K562 (cell line): ENCODE measurements at regions not wholly inside any gene's neighbourhood (a gene's known extent, or its start where the extent isn't known, plus 50 kb on each side); places are given as distances from the start of the nearest gene placed in this dataset.

Experiments used
- ATAC-seq: fragments of 200-7000 bp; cut with Tn5 transposase; 3 replicates; pipeline ENCODE4 v1.9.1; 2020; ENCODE audit warnings: moderate library complexity
- BruUV-seq: library from RNA; stranded (reverse); fragments of 400-500 nt; replicated peaks from 2 replicates; lab custom pipeline; 2021; lab: Mats Ljungman, UMichigan
- CTCF ChIA-PET: fragments of 300-600 bp; formaldehyde crosslinking; extraction: SDS; loops from one replicate; lab custom pipeline; 2021; ENCODE audit warnings: low intra/inter-chr PET ratio; lab: Yijun Ruan, JAX
- POLR2A ChIA-PET: fragments of 300-600, 350-650 bp; sonication (Branson Sonifier 250); formaldehyde crosslinking; extraction: SDS; loops from one replicate; lab custom pipeline; 2021; ENCODE audit warnings: antibody characterized with exemption, inconsistent platforms; lab: Yijun Ruan, JAX
- DNase-seq, 4 experiments: peaks; one replicate each; pipeline versions ENCODE4 v3.0.0 to v3.0.0-alpha.2; 2011 to 2018; ENCODE audit warnings: low spot score in 3 of 4, mixed read lengths in 3 of 4; ENCODE audit errors: extremely low read depth in 1 of 4
- FAIRE-seq: peaks from 2 replicates; lab custom pipeline; 2011; peaks lifted over from hg19 to GRCh38; lab: Jason Lieb, UNC
- H2AFZ ChIP-seq: 2 replicates; pipeline ENCODE4 v1.6.0; 2011; ENCODE audit warnings: low read depth, low read length, control low read depth, inconsistent platforms
- H3K27ac ChIP-seq: fragments of 200-600 bp; 3 replicates; pipeline ENCODE4 v1.8.0; 2011; ENCODE audit warnings: low read depth, mild to moderate bottlenecking, control low read depth, inconsistent platforms, low read length, moderate library complexity, mixed read lengths; ENCODE audit errors: extremely low read depth
- H3K27me3 ChIP-seq, 2 experiments: fragments of 300-600 bp in 1 of 2; 2 replicates in 1 of 2; 3 replicates in 1 of 2; pipeline versions ENCODE4 v1.6.0 to v1.8.0; 2011; ENCODE audit warnings: inconsistent platforms in 2 of 2, low read length in 2 of 2, mild to moderate bottlenecking in 1 of 2, mixed read lengths in 1 of 2, moderate library complexity in 1 of 2; ENCODE audit not compliant: control insufficient read depth in 2 of 2, insufficient read depth in 2 of 2
- H3K36me3 ChIP-seq: fragments of 300-600 bp; 3 replicates; pipeline ENCODE4 v1.8.0; 2011; ENCODE audit warnings: mild to moderate bottlenecking, low read length, inconsistent platforms; ENCODE audit not compliant: control insufficient read depth, insufficient read depth
- H3K4me1 ChIP-seq, 2 experiments: fragments of 200-600 bp in 1 of 2; replicated peaks in 1 of 2; 2 replicates in 1 of 2; 3 replicates in 1 of 2; pipeline versions ENCODE4 v1.5.1 to v1.8.0; 2011; ENCODE audit warnings: inconsistent platforms in 2 of 2, low read length in 2 of 2, mild to moderate bottlenecking in 1 of 2, mixed read lengths in 1 of 2, moderate library complexity in 1 of 2; ENCODE audit not compliant: control insufficient read depth in 2 of 2, insufficient read depth in 2 of 2
- H3K4me2 ChIP-seq: 2 replicates; pipeline ENCODE4 v1.6.1; 2011; ENCODE audit warnings: low read length, control low read depth, inconsistent platforms, mixed read lengths; ENCODE audit not compliant: insufficient read depth
- H3K4me3 ChIP-seq: fragments of 200-600 bp; sonication (generic), shearing (Covaris generic); 2 replicates; pipeline ENCODE4 v1.5.1; 2016; ENCODE audit warnings: control low read depth, inconsistent platforms
- H3K79me2 ChIP-seq: fragments of 200-600 bp; 3 replicates; pipeline ENCODE4 v1.8.0; 2011; ENCODE audit warnings: low read length, inconsistent platforms; ENCODE audit not compliant: control insufficient read depth, insufficient read depth
- H3K9ac ChIP-seq, 2 experiments: 2 replicates each; pipeline versions ENCODE4 v1.6.0 to v1.6.1; 2011; ENCODE audit warnings: low read depth in 2 of 2, low read length in 2 of 2, control low read depth in 1 of 2, inconsistent platforms in 1 of 2, mild to moderate bottlenecking in 1 of 2, mixed read lengths in 1 of 2; ENCODE audit not compliant: insufficient read depth in 1 of 2
- H3K9me1 ChIP-seq: one replicate; pipeline ENCODE4 v1.6.0; 2011; ENCODE audit warnings: inconsistent platforms, mild to moderate bottlenecking, low read length, moderate library complexity; ENCODE audit not compliant: control insufficient read depth, insufficient read depth
- H3K9me3 ChIP-seq: replicated peaks from 2 replicates; pipeline ENCODE4 v1.5.1; 2011; ENCODE audit warnings: low read depth, low read length, inconsistent platforms; ENCODE audit not compliant: control insufficient read depth, insufficient read depth
- H4K20me1 ChIP-seq: replicated peaks from 2 replicates; pipeline ENCODE4 v1.6.1; 2011; ENCODE audit warnings: low read length, inconsistent platforms, mixed read lengths; ENCODE audit not compliant: control insufficient read depth, insufficient read depth
- CBFB ChIP-seq: sonication (generic); formaldehyde crosslinking; IDR thresholded peaks from 2 replicates; pipeline ENCODE4 v1.4.0; 2020; ENCODE audit warnings: mild to moderate bottlenecking, missing genetic modification reagents
- CCNT2 ChIP-seq: IDR thresholded peaks from 2 replicates; pipeline ENCODE4 v1.6.1; 2011; ENCODE audit warnings: borderline replicate concordance, low read depth, mild to moderate bottlenecking, moderate library complexity, mixed read lengths, low read length; ENCODE audit not compliant: insufficient read length; ENCODE audit errors: extremely low read depth
- EP300 ChIP-seq: IDR thresholded peaks from 2 replicates; pipeline ENCODE4 v1.6.1; 2012; ENCODE audit warnings: low read length, improper control_type of control experiment
- KAT2B ChIP-seq: IDR thresholded peaks from one replicate; pipeline ENCODE4 v1.6.1; 2012; ENCODE audit warnings: low read depth, mild to moderate bottlenecking, control low read depth, inconsistent platforms, low read length, moderate library complexity
- MAFK ChIP-seq: IDR thresholded peaks from 2 replicates; pipeline ENCODE4 v1.6.1; 2011; ENCODE audit warnings: low read length, improper control_type of control experiment
- MAZ ChIP-seq, 2 experiments: fragments of 450-650 bp in 1 of 2; sonication (generic) in 1 of 2; formaldehyde crosslinking; IDR thresholded peaks in 1 of 2; conservative IDR thresholded peaks in 1 of 2; 2 replicates each; pipeline versions ENCODE4 v1.4.0 to v1.5.0; 2020; ENCODE audit warnings: mild to moderate bottlenecking in 1 of 2, missing genetic modification reagents in 1 of 2
- MTF1 ChIP-seq: fragments of 250-450 bp; sonication (Bioruptor Pico); IDR thresholded peaks from 2 replicates; pipeline ENCODE4 v1.9.0; 2021; ENCODE audit warnings: moderate library complexity, mild to moderate bottlenecking, inconsistent platforms, borderline replicate concordance
- NFE2L1 ChIP-seq: fragments of 450-650 bp; IDR thresholded peaks from 2 replicates; pipeline ENCODE4 v1.6.1; 2016; ENCODE audit warnings: missing genetic modification characterization, low read depth, mild to moderate bottlenecking, missing compliant biosample characterization, moderate library complexity, borderline replicate concordance
- RAD51 ChIP-seq: fragments of 450-650 bp; IDR thresholded peaks from 2 replicates; pipeline ENCODE4 v1.7.1; 2016; ENCODE audit warnings: low read depth, mild to moderate bottlenecking, borderline replicate concordance
- RBM34 ChIP-seq: fragments of 200-400 bp; formaldehyde crosslinking; IDR thresholded peaks from 2 replicates; pipeline ENCODE4 v1.6.1; 2018; ENCODE audit warnings: low read length, borderline replicate concordance; ENCODE audit not compliant: insufficient read depth
- STAT6 ChIP-seq: sonication (generic); formaldehyde crosslinking; IDR thresholded peaks from 2 replicates; pipeline ENCODE4 v1.8.1; 2023; ENCODE audit warnings: mild to moderate bottlenecking, missing genetic modification reagents
- ZNF316 ChIP-seq: fragments of 450-650 bp; IDR thresholded peaks from 2 replicates; pipeline ENCODE4 v1.6.1; 2016
- WGBS: fragments of 100-300 bp; shearing (Covaris generic); methylation state at CpG from one replicate; pipeline ENCODE4 v1.1.6; 2016; ENCODE audit warnings: low coverage, mixed read lengths; ENCODE audit not compliant: insufficient coverage; ENCODE audit errors: missing lambda C conversion rate; 5-methylcytosine and 5-hydroxymethylcytosine counted together
- in situ Hi-C: fragments of 300-500 bp; cut with MboI; formaldehyde crosslinking; loops from 4 replicates; pipeline ENCODE4 v1.15.0; 2018; ENCODE audit warnings: inconsistent platforms, mixed read lengths
- intact Hi-C: fragments of 100-400 bp; cut with micrococcal nuclease; formaldehyde crosslinking; loops from 2 replicates; pipeline ENCODE4 v1.14.2; 2022

DNA sequence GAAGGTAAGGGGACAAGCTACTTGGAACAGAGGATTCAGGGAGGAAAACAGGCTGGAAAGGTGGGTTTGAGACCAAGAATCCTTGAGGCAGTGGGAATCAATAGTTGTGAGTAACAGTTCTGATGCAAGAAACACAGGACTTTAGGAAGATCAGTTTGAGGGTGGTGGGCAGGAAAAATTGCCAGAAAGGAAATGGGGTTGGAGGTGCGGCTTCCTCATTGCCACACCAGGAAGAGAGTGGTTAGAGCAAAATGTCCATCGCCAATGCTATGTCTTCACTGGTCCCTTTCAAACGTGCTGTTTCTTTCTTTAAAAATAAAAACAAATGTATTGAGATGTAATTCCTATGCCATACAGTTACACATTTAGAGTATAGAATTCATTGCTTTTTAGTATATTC, 57.1 kb upstream of the NOCT start:
- FAIRE-seq (no peak), DNase-seq (no peak), ATAC-seq (no peak)
- Histone ChIP-seq H3K27me3 (peaks cover 4 to 10% of the 10 kb centered on the region in 2 experiments; a peak in 4 of 5 replicates), H2AFZ (no peak overlapping the region), H4K20me1 (no peaks in the 10 kb centered on the region), H3K27ac (no peak overlapping the region), H3K9ac (no peak overlapping the region), H3K4me2 (no peak overlapping the region), H3K36me3 (no peaks in the 10 kb centered on the region), H3K4me3 (no peak overlapping the region), H3K9me3 (no peaks in the 10 kb centered on the region), H3K79me2 (no peaks in the 10 kb centered on the region), H3K9me1 (no peaks in the 10 kb centered on the region), H3K4me1 (no peaks in the 10 kb centered on the region)
- in situ Hi-C loops (no loop called here), intact Hi-C loops (no loop called here)
- POLR2A ChIA-PET, result no interaction called here
- no peak for TF ChIP-seq MAZ (CRISPR knock-in tag; conservative IDR thresholded peaks at IDR 0.05 in 1 of 2, IDR thresholded peaks at IDR 0.05 in 1 of 2)
- no peak for TF ChIP-seq NFE2L1 (tag)
- no peak for TF ChIP-seq RBM34
- no peak for TF ChIP-seq CCNT2
- no peak for TF ChIP-seq RAD51
- CTCF ChIA-PET, result interaction anchor here (0.6 kb wide), 1 partner anchor 1510 kb away, joined by 3 read pairs; no protein-coding TSS in a partner anchor
- no TSS peak for BruUV-seq
- 35% methylated on average over 3 of the region's 3 CpGs for WGBS

DNA sequence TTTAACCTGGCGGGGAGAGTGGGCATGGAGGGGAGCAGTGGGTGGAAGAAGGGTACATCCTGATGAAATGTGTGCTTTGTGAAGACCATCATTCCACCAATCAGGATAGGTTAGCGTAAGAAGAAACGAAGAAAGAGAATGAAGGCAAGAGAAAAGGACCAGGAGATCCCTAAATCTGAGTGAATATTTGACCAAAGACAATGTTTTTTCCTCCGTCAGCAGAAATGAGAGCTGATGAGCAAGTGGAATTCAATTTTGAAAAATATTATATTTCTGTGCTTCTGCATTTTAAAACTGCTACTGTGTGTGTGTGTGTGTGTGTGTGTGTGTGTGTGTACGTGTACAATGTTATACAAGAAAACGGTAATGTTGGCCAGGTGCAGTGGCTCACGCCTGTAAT, 58.3 kb upstream of the NOCT start:
- in situ Hi-C loops (no loop called here), intact Hi-C loops (no loop called here)
- Histone ChIP-seq H3K9ac (no peak overlapping the region), H2AFZ (no peak overlapping the region), H3K9me1 (no peaks in the 10 kb centered on the region), H3K27me3 (peaks cover 4 to 10% of the 10 kb centered on the region in 2 experiments; a peak in 4 of 5 replicates), H4K20me1 (no peaks in the 10 kb centered on the region), H3K36me3 (no peaks in the 10 kb centered on the region), H3K4me2 (no peak overlapping the region), H3K4me3 (no peak overlapping the region), H3K79me2 (no peaks in the 10 kb centered on the region), H3K27ac (no peak overlapping the region), H3K4me1 (no peaks in the 10 kb centered on the region), H3K9me3 (no peaks in the 10 kb centered on the region)
- no peak for DNase-seq
- WGBS, result 20% methylated on average over 7 of the region's 7 CpGs
- no peak for ATAC-seq
- CTCF ChIA-PET, result no interaction called here
- no TSS peak for BruUV-seq
- no peak for FAIRE-seq
- POLR2A ChIA-PET, result interaction anchor here (0.6 to 0.7 kb wide), 2 partner anchors 9 to 34 kb away, joined by 3 to 4 read pairs; no protein-coding TSS in a partner anchor
- TF ChIP-seq EP300, result no peak
- peak; percentile 85 for TF ChIP-seq ZNF316
- no peak for TF ChIP-seq MTF1 (CRISPR knock-in tag)
- peak; percentile 33; the same call in 1 of the 2 replicates for TF ChIP-seq MAFK
- TF ChIP-seq CBFB (CRISPR knock-in tag), result no peak
- TF ChIP-seq KAT2B, result no peak
- TF ChIP-seq STAT6, result no peak
